K562 (cell line): ENCODE measurements at regions not wholly inside any gene's neighbourhood (a gene's known extent, or its start where the extent isn't known, plus 50 kb on each side); places are given as distances from the start of the nearest gene placed in this dataset.

Experiments
- ATAC-seq: fragments of 200-7000 bp; cut with Tn5 transposase; 3 replicates; pipeline ENCODE4 v1.9.1; 2020; ENCODE audit warnings: moderate library complexity
- BruUV-seq: library from RNA; stranded (reverse); fragments of 400-500 nt; replicated peaks from 2 replicates; lab custom pipeline; 2021; lab: Mats Ljungman, UMichigan
- CTCF ChIA-PET: fragments of 300-600 bp; formaldehyde crosslinking; extraction: SDS; loops from one replicate; lab custom pipeline; 2021; ENCODE audit warnings: low intra/inter-chr PET ratio; lab: Yijun Ruan, JAX
- POLR2A ChIA-PET: fragments of 300-600, 350-650 bp; sonication (Branson Sonifier 250); formaldehyde crosslinking; extraction: SDS; loops from one replicate; lab custom pipeline; 2021; ENCODE audit warnings: antibody characterized with exemption, inconsistent platforms; lab: Yijun Ruan, JAX
- DNase-seq, 4 experiments: peaks; one replicate each; pipeline versions ENCODE4 v3.0.0 to v3.0.0-alpha.2; 2011 to 2018; ENCODE audit warnings: low spot score in 3 of 4, mixed read lengths in 3 of 4; ENCODE audit errors: extremely low read depth in 1 of 4
- FAIRE-seq: peaks from 2 replicates; lab custom pipeline; 2011; peaks lifted over from hg19 to GRCh38; lab: Jason Lieb, UNC
- H2AFZ ChIP-seq: 2 replicates; pipeline ENCODE4 v1.6.0; 2011; ENCODE audit warnings: low read depth, low read length, control low read depth, inconsistent platforms
- H3K27ac ChIP-seq: fragments of 200-600 bp; 3 replicates; pipeline ENCODE4 v1.8.0; 2011; ENCODE audit warnings: low read depth, mild to moderate bottlenecking, control low read depth, inconsistent platforms, low read length, moderate library complexity, mixed read lengths; ENCODE audit errors: extremely low read depth
- H3K27me3 ChIP-seq, 2 experiments: fragments of 300-600 bp in 1 of 2; 2 replicates in 1 of 2; 3 replicates in 1 of 2; pipeline versions ENCODE4 v1.6.0 to v1.8.0; 2011; ENCODE audit warnings: inconsistent platforms in 2 of 2, low read length in 2 of 2, mild to moderate bottlenecking in 1 of 2, mixed read lengths in 1 of 2, moderate library complexity in 1 of 2; ENCODE audit not compliant: control insufficient read depth in 2 of 2, insufficient read depth in 2 of 2
- H3K36me3 ChIP-seq: fragments of 300-600 bp; 3 replicates; pipeline ENCODE4 v1.8.0; 2011; ENCODE audit warnings: mild to moderate bottlenecking, low read length, inconsistent platforms; ENCODE audit not compliant: control insufficient read depth, insufficient read depth
- H3K4me1 ChIP-seq, 2 experiments: fragments of 200-600 bp in 1 of 2; replicated peaks in 1 of 2; 2 replicates in 1 of 2; 3 replicates in 1 of 2; pipeline versions ENCODE4 v1.5.1 to v1.8.0; 2011; ENCODE audit warnings: inconsistent platforms in 2 of 2, low read length in 2 of 2, mild to moderate bottlenecking in 1 of 2, mixed read lengths in 1 of 2, moderate library complexity in 1 of 2; ENCODE audit not compliant: control insufficient read depth in 2 of 2, insufficient read depth in 2 of 2
- H3K4me2 ChIP-seq: 2 replicates; pipeline ENCODE4 v1.6.1; 2011; ENCODE audit warnings: low read length, control low read depth, inconsistent platforms, mixed read lengths; ENCODE audit not compliant: insufficient read depth
- H3K4me3 ChIP-seq: fragments of 200-600 bp; sonication (generic), shearing (Covaris generic); 2 replicates; pipeline ENCODE4 v1.5.1; 2016; ENCODE audit warnings: control low read depth, inconsistent platforms
- H3K79me2 ChIP-seq: fragments of 200-600 bp; 3 replicates; pipeline ENCODE4 v1.8.0; 2011; ENCODE audit warnings: low read length, inconsistent platforms; ENCODE audit not compliant: control insufficient read depth, insufficient read depth
- H3K9ac ChIP-seq, 2 experiments: 2 replicates each; pipeline versions ENCODE4 v1.6.0 to v1.6.1; 2011; ENCODE audit warnings: low read depth in 2 of 2, low read length in 2 of 2, control low read depth in 1 of 2, inconsistent platforms in 1 of 2, mild to moderate bottlenecking in 1 of 2, mixed read lengths in 1 of 2; ENCODE audit not compliant: insufficient read depth in 1 of 2
- H3K9me1 ChIP-seq: one replicate; pipeline ENCODE4 v1.6.0; 2011; ENCODE audit warnings: inconsistent platforms, mild to moderate bottlenecking, low read length, moderate library complexity; ENCODE audit not compliant: control insufficient read depth, insufficient read depth
- H3K9me3 ChIP-seq: replicated peaks from 2 replicates; pipeline ENCODE4 v1.5.1; 2011; ENCODE audit warnings: low read depth, low read length, inconsistent platforms; ENCODE audit not compliant: control insufficient read depth, insufficient read depth
- H4K20me1 ChIP-seq: replicated peaks from 2 replicates; pipeline ENCODE4 v1.6.1; 2011; ENCODE audit warnings: low read length, inconsistent platforms, mixed read lengths; ENCODE audit not compliant: control insufficient read depth, insufficient read depth
- DDX20 ChIP-seq: fragments of 450-650 bp; IDR thresholded peaks from 2 replicates; pipeline ENCODE4 v1.6.1; 2016; ENCODE audit warnings: missing genetic modification characterization, low read depth, mild to moderate bottlenecking, missing compliant biosample characterization, moderate library complexity
- ELF4 ChIP-seq: fragments of 450-650 bp; formaldehyde crosslinking; IDR thresholded peaks from 2 replicates; pipeline ENCODE4 v1.4.0; 2022; ENCODE audit warnings: missing genetic modification characterization
- ETV5 ChIP-seq: sonication (generic); formaldehyde crosslinking; IDR thresholded peaks from 2 replicates; pipeline ENCODE4 v1.4.0; 2020; ENCODE audit warnings: low read depth, mild to moderate bottlenecking, missing genetic modification reagents
- HDAC1 ChIP-seq, 2 experiments: fragments of 450-650 bp; IDR thresholded peaks; 2 replicates each; pipeline ENCODE4 v1.6.1; 2016 to 2017; ENCODE audit warnings: inconsistent platforms in 1 of 2, mild to moderate bottlenecking in 1 of 2, moderate library complexity in 1 of 2
- THAP7 ChIP-seq: fragments of 250-450 bp; sonication (Bioruptor Pico); IDR thresholded peaks from 2 replicates; pipeline ENCODE4 v1.5.0; 2021
- TSC22D4 ChIP-seq: fragments of 450-650 bp; IDR thresholded peaks from 2 replicates; pipeline ENCODE4 v1.6.1; 2016; ENCODE audit warnings: missing genetic modification characterization, missing biosample characterization, control low read depth
- ZNF133 ChIP-seq: fragments of 250-450 bp; sonication (Bioruptor Pico); IDR thresholded peaks from 2 replicates; pipeline ENCODE4 v1.4.0; 2020; ENCODE audit warnings: mild to moderate bottlenecking
- ZNF224 ChIP-seq: sonication (generic); formaldehyde crosslinking; IDR thresholded peaks from 2 replicates; pipeline ENCODE4 v1.8.0; 2022; ENCODE audit warnings: mild to moderate bottlenecking, missing genetic modification reagents
- ZNF699 ChIP-seq: fragments of 250-450 bp; sonication (Bioruptor Pico); IDR thresholded peaks from 2 replicates; pipeline ENCODE4 v1.8.0; 2021; ENCODE audit warnings: mild to moderate bottlenecking, moderate library complexity; ENCODE audit not compliant: insufficient replicate concordance
- ZSCAN32 ChIP-seq: fragments of 450-650 bp; formaldehyde crosslinking; IDR thresholded peaks from 2 replicates; pipeline ENCODE4 v1.4.0; 2020; ENCODE audit warnings: mild to moderate bottlenecking, moderate library complexity
- WGBS: fragments of 100-300 bp; shearing (Covaris generic); methylation state at CpG from one replicate; pipeline ENCODE4 v1.1.6; 2016; ENCODE audit warnings: low coverage, mixed read lengths; ENCODE audit not compliant: insufficient coverage; ENCODE audit errors: missing lambda C conversion rate; 5-methylcytosine and 5-hydroxymethylcytosine counted together
- in situ Hi-C: fragments of 300-500 bp; cut with MboI; formaldehyde crosslinking; loops from 4 replicates; pipeline ENCODE4 v1.15.0; 2018; ENCODE audit warnings: inconsistent platforms, mixed read lengths
- intact Hi-C: fragments of 100-400 bp; cut with micrococcal nuclease; formaldehyde crosslinking; loops from 2 replicates; pipeline ENCODE4 v1.14.2; 2022
- TF ChIP-seq, protein P1 (sequence below), 2 experiments: fragments of 450-650 bp in 1 of 2; sonication (generic) in 1 of 2; formaldehyde crosslinking in 1 of 2; IDR thresholded peaks in 1 of 2; conservative IDR thresholded peaks in 1 of 2; 2 replicates each; pipeline versions ENCODE4 v1.6.1 to v1.8.1; 2016 to 2023; ENCODE audit warnings: mild to moderate bottlenecking in 2 of 2, moderate library complexity in 2 of 2, inconsistent platforms in 1 of 2, missing genetic modification reagents in 1 of 2

DNA sequence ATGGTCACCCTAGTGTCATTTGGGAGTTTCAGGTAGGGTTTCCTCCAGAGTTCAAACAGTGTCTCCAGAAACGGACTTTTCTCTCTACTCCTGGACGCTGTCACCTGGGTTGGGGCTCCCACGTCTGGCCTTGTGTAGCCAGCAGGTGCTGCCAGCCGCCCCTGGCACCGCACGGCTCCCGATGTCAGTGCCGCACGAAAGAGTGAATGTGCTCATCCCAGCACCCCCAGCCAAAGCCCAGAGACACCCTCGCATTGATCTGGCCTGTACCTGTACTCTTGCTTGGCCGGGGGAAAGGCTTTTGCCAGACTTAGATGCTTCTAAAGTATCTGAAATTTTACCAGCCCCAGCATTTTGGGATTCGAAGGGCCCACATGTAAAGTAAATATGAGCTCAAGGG is 351.9 kb downstream of the C16orf95 start (continued):
- TF ChIP-seq, protein P1, sequence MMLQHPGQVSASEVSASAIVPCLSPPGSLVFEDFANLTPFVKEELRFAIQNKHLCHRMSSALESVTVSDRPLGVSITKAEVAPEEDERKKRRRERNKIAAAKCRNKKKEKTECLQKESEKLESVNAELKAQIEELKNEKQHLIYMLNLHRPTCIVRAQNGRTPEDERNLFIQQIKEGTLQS (IDR thresholded peaks at IDR 0.05) = no peak
- TF ChIP-seq, protein P1 (CRISPR knock-in tag; conservative IDR thresholded peaks at IDR 0.05) = no peak
- TF ChIP-seq HDAC1 (IDR thresholded peaks at IDR 0.05) = no peak
- no peak for TF ChIP-seq ZSCAN32 (CRISPR knock-in tag)

DNA sequence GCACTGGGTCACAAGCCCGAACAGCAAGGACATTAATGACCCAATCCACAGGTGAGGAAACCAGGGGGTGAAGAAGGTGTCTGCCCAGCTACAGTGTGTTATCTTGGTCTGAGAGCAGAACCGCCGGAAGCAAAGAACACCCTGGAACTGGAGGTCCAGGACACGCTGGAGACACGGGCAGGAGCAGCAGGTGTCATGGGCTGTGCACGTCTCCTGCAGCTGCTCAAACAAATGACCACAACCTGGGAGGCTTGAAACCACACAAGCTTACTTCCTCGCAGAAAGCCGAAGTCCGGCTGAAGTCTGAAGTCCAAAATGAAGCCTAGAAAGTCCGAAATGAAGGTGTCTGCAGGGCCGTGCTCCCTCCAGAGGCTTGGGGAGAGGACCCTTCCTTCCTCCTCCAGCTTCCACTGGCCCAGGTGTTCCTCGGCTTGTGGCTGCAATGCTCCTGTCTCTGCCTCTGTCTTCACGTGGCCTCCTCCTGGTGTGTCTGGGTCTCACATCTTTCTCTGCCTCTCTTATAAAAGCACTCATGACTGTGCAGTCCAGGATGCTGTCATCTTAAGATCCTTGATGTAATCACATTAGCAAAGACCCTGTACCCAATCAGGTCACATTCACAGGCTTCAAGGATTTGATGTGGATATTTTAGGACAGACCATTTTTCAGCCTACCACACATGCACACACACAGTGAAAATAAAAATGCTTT is 351.2 kb downstream of the C16orf95 start:
- TF ChIP-seq TSC22D4 (tag) = no peak
- no peak for TF ChIP-seq ETV5 (CRISPR knock-in tag)
- no peak for TF ChIP-seq ELF4
- TF ChIP-seq THAP7 (CRISPR knock-in tag) = no peak
- no peak for TF ChIP-seq ZNF133 (CRISPR knock-in tag)
- TF ChIP-seq DDX20 (tag) = no peak
- TF ChIP-seq ZNF224 (CRISPR knock-in tag) = no peak
- no peak for TF ChIP-seq ZNF699 (CRISPR knock-in tag)
- TF ChIP-seq, all 486 proteins: peak for 0
- H3K4me3 ChIP-seq = no peak overlapping the region
- no peak for DNase-seq
- peaks cover 13% of the 10 kb centered on the region; the same call in 1 of the 2 replicates for H4K20me1 ChIP-seq
- H3K27me3 ChIP-seq = peaks cover 31 to 89% of the 10 kb centered on the region in 2 experiments
- H2AFZ ChIP-seq = no peak overlapping the region
- no peaks in the 10 kb centered on the region for H3K9me3 ChIP-seq
- ChIA-PET POLR2A (interaction anchor here (0.6 kb wide), 1 partner anchor 98 kb away, joined by 3 read pairs; no protein-coding TSS in a partner anchor), CTCF (no interaction called here)
- no peak overlapping the region for H3K9ac ChIP-seq
- no peak overlapping the region for H3K27ac ChIP-seq
- intact Hi-C loops (no loop called here), in situ Hi-C loops (no loop called here)
- H3K4me1 ChIP-seq = peaks cover 0 to 11% of the 10 kb centered on the region in 2 experiments; a peak in 3 of 5 replicates
- H3K9me1 ChIP-seq = no peaks in the 10 kb centered on the region
- no peaks in the 10 kb centered on the region for H3K36me3 ChIP-seq
- no TSS peak for BruUV-seq
- H3K4me2 ChIP-seq = no peak overlapping the region
- WGBS = 3% methylated on average over 13 of the region's 13 CpGs
- ATAC-seq = no peak; the same call in 2 of the 3 replicates
- no peak for FAIRE-seq
- H3K79me2 ChIP-seq = no peaks in the 10 kb centered on the region
